GM19395 (cell line): ENCODE measurements at regions not wholly inside any gene's neighbourhood (a gene's known extent, or its start where the extent isn't known, plus 50 kb on each side); places are given as distances from the start of the nearest gene placed in this dataset.

ENCODE experiments used
- ATAC-seq: cut with Tn5 transposase; IDR thresholded peaks from one replicate; pipeline ENCODE4 v1.9.1; 2021; ENCODE audit warnings: mild to moderate bottlenecking, moderate library complexity; ENCODE audit not compliant: unreplicated experiment

GRCh38 chr15:39135989-39136388 lies 444.9 kb upstream of the THBS1 start:
- ATAC-seq: no peak

DNA sequence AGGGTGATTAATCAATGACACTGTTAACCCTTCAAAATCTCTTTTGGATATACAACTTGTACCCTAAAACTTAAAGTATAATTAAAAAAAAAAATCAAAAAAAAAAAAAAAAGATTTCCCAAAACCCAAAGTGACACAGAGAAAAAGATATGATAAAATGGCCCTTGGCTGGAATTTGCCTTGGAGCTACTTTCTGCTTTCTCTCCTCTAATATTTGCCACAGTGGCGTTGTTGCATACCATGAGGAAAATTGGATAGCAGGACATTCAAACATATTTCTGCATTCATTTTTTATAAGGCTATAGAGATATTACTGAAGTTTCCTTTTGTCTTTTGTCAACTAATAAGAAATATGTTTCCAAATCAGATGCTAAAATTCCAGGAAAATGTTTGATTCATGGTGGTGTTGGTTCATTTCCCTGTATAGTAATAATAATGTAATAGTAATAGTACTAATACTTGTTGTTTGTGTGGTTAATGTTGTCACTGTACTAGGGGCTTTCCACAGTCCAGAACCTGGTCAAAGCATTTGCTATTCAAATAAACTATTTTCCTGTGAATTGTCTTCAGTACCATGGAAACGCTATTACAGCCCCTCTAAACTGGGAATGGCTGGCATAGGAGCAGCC lies 441.3 kb upstream of the THBS1 start:
- ATAC-seq: peak; percentile 53

DNA sequence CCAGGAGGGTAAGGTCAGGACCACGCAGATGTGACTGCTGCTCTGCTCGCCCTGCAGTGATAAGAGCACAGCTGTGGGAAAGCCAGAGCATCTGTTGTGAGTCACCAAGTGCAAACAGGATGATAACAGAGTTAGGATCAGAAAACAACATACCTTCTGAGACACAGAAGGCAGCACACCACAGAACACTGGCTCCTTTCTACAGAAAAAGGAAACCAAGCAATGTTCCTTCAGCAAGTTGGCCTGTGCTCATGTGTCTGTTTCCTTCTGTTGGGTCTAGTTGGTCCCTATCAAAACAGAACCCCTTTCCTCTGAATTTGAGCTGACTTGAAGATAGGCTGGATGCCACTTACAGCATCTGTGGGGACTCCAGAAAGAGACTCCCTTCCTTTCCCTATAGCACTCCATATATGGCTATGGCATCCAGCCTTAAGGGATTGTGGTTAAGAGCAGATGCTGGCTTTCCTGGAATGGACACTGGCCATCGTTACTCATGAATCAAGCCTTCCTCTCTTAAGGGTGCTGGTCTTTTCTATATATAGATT lies 440.7 kb upstream of the THBS1 start:
- peak; percentile 66 for ATAC-seq

- ATAC-seq: no peak
Measured at GRCh38 chr15:39142500-39142899, 438.4 kb upstream of the THBS1 start.

- no peak for ATAC-seq
Measured at GRCh38 chr15:39143479-39143878, 437.4 kb upstream of the THBS1 start.

DNA sequence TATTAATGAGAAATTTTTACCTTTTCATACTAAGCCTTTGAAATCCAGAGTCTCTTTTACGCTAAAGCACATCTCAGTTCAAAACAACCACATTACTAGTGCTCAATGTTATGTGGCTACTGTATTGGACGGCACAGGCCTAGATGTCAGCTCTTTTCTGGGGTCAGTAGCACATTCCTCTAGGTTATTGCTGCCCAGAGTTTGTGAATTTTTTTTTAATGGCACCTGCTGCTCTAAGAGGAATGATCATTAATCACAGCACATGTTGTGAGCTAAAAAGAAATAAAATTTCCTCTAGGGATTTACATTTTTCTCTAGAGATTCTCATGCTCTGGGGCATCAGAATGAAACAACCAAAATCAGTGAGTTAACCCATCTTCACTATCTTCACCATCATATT lies 436.8 kb upstream of the THBS1 start:
- ATAC-seq: no peak

DNA sequence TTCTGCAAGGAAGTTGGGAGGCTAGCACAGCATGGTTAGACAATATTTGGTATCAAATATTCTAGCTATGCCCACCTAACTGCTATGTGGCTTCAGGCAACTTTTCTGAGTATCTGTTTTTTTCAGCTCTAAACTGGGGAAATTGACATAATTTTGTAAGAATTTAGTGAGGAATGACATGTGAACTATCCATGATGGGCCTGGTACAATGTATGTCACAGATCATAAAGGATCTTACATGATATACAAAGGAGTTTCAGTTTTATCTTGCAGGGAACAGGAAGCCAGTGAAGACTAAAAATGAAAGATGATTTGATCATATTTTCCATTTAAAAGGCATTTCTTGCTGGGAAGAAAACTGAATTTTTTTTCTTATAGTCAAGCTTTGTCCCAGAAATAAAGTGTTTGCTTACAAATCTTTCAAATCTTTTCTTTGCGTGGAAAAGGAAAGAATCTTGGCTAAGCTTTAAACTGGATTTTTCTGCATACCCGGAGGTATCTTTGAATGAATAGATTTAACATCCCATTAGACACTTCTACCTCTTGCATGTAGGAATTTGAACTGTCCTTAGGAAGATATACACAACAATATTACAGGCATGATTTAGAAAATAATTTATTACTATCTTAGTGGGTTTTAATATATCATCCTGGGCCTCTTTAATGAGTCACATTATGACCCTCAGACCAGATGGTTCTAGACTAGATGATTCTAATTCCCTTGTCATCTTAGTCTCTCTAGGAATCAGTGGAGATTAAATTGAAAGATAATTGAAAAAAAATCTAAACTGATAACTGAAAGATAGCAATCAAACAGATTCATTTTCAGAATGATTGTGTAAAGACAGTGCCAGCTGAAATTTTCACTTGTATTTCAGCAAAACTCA lies 436.0 kb upstream of the THBS1 start:
- ATAC-seq: no peak

DNA sequence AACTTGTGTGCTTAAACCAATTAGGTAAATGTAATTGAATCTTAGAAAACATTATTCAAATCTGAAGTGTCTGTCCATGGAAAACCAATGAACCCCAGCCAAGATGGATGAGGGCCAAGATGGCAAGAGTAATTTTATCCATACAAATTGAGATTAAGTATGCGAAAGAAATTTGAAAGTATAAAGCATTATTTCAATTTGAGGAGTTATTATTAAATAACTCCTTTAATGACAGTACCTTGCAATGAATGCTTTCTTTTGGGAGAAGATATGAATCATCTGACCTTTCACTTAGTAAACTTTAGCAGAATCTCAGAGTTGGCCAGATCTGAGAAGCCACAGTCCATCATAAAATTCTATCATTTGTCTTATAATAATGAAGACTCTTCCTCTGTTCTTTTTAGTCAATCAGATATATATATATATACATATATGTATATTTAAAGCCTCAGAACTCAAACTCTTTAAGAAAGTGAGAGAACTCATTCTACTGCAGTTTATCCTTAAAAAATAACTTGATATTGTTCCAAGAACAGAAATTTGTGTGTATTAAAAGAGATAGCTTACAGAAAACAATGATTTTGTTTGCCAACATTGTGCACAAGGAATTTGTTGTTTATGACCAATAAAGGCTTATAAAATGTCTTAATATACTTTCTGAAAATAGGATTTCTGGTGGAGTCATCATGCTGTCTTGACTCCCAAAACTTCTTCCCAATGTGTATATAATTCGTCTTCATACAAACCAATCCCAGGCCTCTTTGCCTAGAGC lies 434.8 kb upstream of the THBS1 start:
- no peak for ATAC-seq

DNA sequence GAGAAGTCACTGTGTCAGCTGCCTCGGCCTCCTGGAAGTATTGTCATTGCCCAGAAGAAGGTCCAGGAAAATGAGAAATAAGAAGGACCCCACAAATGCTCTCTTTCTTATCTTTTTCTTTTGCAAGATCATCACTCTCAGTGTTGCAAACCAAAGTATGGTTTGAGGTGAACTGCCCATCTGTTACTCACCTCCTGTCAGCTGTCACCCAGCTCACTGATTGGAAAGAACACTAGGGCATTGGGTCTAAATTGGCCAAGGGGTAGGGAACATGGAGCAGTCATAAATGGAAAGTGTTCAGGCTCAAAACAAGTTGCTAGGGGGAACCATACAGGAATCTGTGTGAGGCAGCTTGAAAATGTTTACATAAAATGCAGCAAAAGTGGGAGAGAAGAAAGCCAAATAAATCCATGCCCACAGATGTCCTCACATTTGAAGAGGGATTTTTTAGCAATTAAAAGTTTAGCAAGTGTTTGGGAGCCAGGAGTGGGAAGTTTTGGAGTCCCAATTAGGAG lies 431.2 kb upstream of the THBS1 start:
- no peak for ATAC-seq

- ATAC-seq: no peak
Measured at GRCh38 chr15:39151545-39151944, 429.3 kb upstream of the THBS1 start.

GRCh38 chr15:39153058-39153714 lies 427.7 kb upstream of the THBS1 start:
- ATAC-seq: no peak

DNA sequence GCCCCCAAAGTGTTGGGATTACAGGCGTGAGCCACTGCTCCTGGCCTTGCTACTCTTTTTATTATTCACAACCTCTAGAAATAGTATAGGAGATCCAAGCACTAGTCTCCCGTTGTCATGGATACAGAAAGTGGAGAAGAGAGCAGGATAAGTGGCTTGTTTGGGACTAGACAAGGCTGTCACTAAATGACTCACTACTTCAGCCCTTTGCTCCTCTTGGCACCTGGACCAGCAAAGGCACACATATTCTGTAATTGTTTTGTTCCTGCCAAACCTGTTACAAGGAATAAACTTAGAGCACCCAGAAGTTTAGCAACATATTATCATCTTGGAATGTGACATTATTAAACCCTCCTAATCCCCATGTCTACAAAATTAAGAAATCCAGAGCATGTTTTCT lies 427.2 kb upstream of the THBS1 start:
- no peak for ATAC-seq

- ATAC-seq: no peak
Measured at GRCh38 chr15:39154227-39154638, 426.6 kb upstream of the THBS1 start.

DNA sequence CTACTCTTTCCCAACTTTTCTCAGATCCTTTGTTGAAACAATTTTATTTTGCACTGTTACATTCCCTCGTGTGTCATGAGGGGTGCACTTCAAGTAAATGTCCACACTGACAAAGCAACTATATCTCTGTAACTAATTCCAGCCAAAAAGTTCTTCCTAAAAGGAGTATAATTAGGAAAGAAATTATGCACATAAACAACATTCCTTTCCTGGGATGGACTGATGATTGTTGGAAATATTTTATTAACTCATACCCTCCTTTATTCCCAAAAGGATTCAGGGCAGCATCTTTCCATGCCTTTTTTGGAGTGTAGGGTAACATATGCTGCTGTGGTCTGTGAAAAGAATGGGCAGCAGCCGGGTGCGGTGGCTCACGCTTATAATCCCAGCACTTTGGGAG lies 426.1 kb upstream of the THBS1 start:
- ATAC-seq: no peak

DNA sequence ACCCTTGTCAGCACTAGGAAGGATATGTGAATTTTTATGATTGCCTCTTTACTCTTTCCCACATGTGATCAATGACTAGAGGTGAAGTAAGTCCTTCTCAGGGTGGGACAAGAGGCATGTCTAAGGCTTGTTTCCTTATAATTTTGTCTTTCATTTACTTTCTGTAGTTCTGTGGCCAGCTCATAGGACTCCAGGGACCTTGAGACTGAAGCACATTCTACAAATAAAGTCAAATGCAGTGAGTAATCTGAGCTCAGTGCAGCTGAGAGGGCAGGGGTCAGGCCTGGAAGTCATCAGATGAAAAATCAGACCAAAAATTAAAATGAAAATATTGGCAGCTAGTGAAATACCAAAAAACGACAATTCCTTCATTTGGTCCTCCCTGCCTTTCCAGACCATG lies 424.7 kb upstream of the THBS1 start:
- ATAC-seq: no peak

DNA sequence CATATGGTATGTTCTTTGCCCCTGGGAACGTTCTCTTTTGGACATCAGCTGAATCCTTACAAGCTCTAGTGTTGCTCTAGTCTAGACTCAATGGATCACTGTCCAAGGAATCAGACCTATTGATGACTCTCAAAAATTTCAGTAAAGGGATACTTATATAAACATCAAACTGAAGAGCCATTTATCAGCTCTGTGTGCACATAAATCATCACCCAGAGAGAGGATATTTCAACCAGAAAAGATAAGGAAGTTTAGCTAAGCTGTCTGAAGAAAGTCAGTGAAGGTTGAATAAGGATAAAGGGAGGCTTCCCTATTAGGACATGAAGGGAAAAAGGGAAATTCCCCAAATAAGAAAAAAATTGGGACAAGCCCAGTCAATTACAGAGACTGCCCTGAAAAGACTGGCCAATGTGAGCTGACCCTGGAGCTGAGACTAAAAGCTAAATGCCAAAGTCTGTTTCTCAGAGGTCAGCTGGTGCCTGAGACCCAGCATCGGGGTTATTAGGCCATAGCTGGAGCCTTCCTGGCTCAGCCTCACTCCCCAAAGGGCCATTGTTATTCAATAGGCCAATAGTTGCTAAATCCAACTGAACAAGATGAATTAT lies 424.1 kb upstream of the THBS1 start:
- no peak for ATAC-seq

DNA sequence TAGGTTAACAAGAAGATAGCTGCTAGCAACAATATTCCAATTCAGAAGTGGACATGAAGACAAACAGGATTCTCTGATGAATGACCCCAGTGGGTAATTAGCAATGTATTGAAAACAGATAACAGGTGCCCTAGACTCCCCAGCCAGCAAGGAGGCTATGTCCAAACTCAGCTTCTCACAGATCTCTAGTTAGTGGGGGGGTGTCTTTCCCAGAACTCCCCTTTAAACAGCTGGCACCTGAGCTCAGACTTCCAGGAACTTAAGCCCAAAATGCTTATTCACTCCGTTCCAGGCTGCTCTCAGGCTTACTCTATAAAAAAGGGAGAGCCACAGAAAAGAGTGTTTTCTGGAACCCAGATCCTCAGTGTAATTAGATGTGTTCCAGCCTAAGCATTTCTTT lies 423.0 kb upstream of the THBS1 start:
- no peak for ATAC-seq

GRCh38 chr15:39159833-39160232 lies 421.0 kb upstream of the THBS1 start:
- ATAC-seq: no peak

- ATAC-seq: no peak
Measured at GRCh38 chr15:39161096-39161495, 419.8 kb upstream of the THBS1 start.

GRCh38 chr15:39165020-39165706 lies 415.7 kb upstream of the THBS1 start:
- no peak for ATAC-seq
